ENCODE measurements at regions not wholly inside any gene's neighbourhood (a gene's known extent, or its start where the extent isn't known, plus 50 kb on each side); places are given as distances from the start of the nearest gene placed in this dataset.

- Histone ChIP-seq H3K27ac (no peak overlapping the region), H3K36me3 (no peaks in the 10 kb centered on the region), H3K4me3 (no peak overlapping the region), H3K9me3 (no peaks in the 10 kb centered on the region), H3K27me3 (no peaks in the 10 kb centered on the region), H3K4me1 (no peaks in the 10 kb centered on the region)
- DNase-seq (ENCODE audit: low spot score in 2 of 2), result no peak
- no peak for TF ChIP-seq CTCF (IDR thresholded peaks at IDR 0.05)
- intact Hi-C loops (cut with DNase I), result no loop called here
Observed at GRCh38 chr2:2472881-2473280, 141.8 kb upstream of the MYT1L start.

- no peaks in the 10 kb centered on the region for H3K27me3 ChIP-seq
- TF ChIP-seq CTCF (IDR thresholded peaks at IDR 0.05), result no peak
- no peak overlapping the region for H3K27ac ChIP-seq
- H3K4me1 ChIP-seq, result no peaks in the 10 kb centered on the region
- DNase-seq (ENCODE audit: low spot score in 2 of 2), result no peak
- H3K36me3 ChIP-seq, result no peaks in the 10 kb centered on the region
- no peaks in the 10 kb centered on the region for H3K9me3 ChIP-seq
- no peak overlapping the region for H3K4me3 ChIP-seq
- intact Hi-C loops (cut with DNase I), result no loop called here
Observed at GRCh38 chr2:2472044-2472443, 141.0 kb upstream of the MYT1L start.

- H3K27me3 ChIP-seq, result no peaks in the 10 kb centered on the region
- H3K4me3 ChIP-seq, result no peak overlapping the region
- no peaks in the 10 kb centered on the region for H3K9me3 ChIP-seq
- H3K27ac ChIP-seq, result no peak overlapping the region
- no peaks in the 10 kb centered on the region for H3K36me3 ChIP-seq
- no peak for DNase-seq (ENCODE audit: low spot score in 2 of 2)
- TF ChIP-seq CTCF (IDR thresholded peaks at IDR 0.05), result no peak
- H3K4me1 ChIP-seq, result no peaks in the 10 kb centered on the region
- intact Hi-C loops (cut with DNase I), result no loop called here
Observed at GRCh38 chr2:2466534-2466933, 135.5 kb upstream of the MYT1L start.

- no peak overlapping the region for H3K4me3 ChIP-seq
- no peak for TF ChIP-seq CTCF (IDR thresholded peaks at IDR 0.05)
Observed at GRCh38 chr2:2464643-2465042, 133.6 kb upstream of the MYT1L start.

GRCh38 chr2:2464094-2464493, 133.0 kb upstream of the MYT1L start:
- intact Hi-C loops (cut with DNase I), result no loop called here
- DNase-seq (ENCODE audit: low spot score in 2 of 2), result no peak
- no peak for TF ChIP-seq CTCF (IDR thresholded peaks at IDR 0.05)
- no peaks in the 10 kb centered on the region for H3K36me3 ChIP-seq
- no peaks in the 10 kb centered on the region for H3K4me1 ChIP-seq
- H3K27ac ChIP-seq, result no peak overlapping the region
- H3K9me3 ChIP-seq, result no peaks in the 10 kb centered on the region
- H3K27me3 ChIP-seq, result no peaks in the 10 kb centered on the region
- H3K4me3 ChIP-seq, result no peak overlapping the region

More at GRCh38 chr2:2464643-2465042, 133.6 kb upstream of the MYT1L start:
- Histone ChIP-seq H3K9me3 (no peaks in the 10 kb centered on the region), H3K4me1 (no peaks in the 10 kb centered on the region), H3K36me3 (no peaks in the 10 kb centered on the region), H3K27ac (no peak overlapping the region), H3K27me3 (no peaks in the 10 kb centered on the region)
- no peak for DNase-seq (ENCODE audit: low spot score in 2 of 2)
- intact Hi-C loops (cut with DNase I), result no loop called here

- Histone ChIP-seq H3K27me3 (no peaks in the 10 kb centered on the region), H3K27ac (no peak overlapping the region), H3K4me1 (no peaks in the 10 kb centered on the region), H3K4me3 (no peak overlapping the region), H3K9me3 (no peaks in the 10 kb centered on the region), H3K36me3 (no peaks in the 10 kb centered on the region)
- intact Hi-C loops (cut with DNase I), result no loop called here
- DNase-seq (ENCODE audit: low spot score in 2 of 2), result no peak
- TF ChIP-seq CTCF (IDR thresholded peaks at IDR 0.05), result no peak
Observed at GRCh38 chr2:2456721-2457120, 125.6 kb upstream of the MYT1L start.
